Ovary (tissue), 7 donors: ENCODE measurements at regions not wholly inside any gene's neighbourhood (a gene's known extent, or its start where the extent isn't known, plus 50 kb on each side); places are given as distances from the start of the nearest gene placed in this dataset.

Experiments used
- DNase-seq, 5 donors: peaks; one replicate each; pipeline ENCODE4 v3.0.0-alpha.2; 2019 to 2020
- H3K27ac ChIP-seq, 2 donors: fragments of 200-600 bp; one replicate each; pipeline versions ENCODE4 v1.5.1 to v1.8.0; 2019 to 2022
- H3K27me3 ChIP-seq: fragments of 200-600 bp; one replicate; pipeline ENCODE4 v1.8.0; 2022
- H3K36me3 ChIP-seq: fragments of 200-600 bp; sonication (generic); one replicate; pipeline ENCODE4 v1.5.1; 2019
- H3K4me1 ChIP-seq: one replicate; pipeline ENCODE4 v1.8.1; 2013; ENCODE audit warnings: mild to moderate bottlenecking, moderate library complexity; ENCODE audit not compliant: insufficient read depth
- H3K4me3 ChIP-seq: fragments of 200-600 bp; sonication (generic); one replicate; pipeline ENCODE4 v1.5.1; 2017
- H3K9me3 ChIP-seq, 2 donors: fragments of 200-600 bp in 1 of 2; sonication (generic) in 1 of 2; one replicate each; pipeline versions ENCODE4 v1.5.1 to v1.8.1; 2013 to 2019; ENCODE audit warnings: mild to moderate bottlenecking in 1 of 2, moderate library complexity in 1 of 2
- EP300 ChIP-seq: sonication (generic); formaldehyde crosslinking; IDR thresholded peaks from one replicate; pipeline ENCODE4 v1.6.1; 2017; ENCODE audit warnings: antibody characterized with exemption
- POLR2A ChIP-seq: fragments of 450-650 bp; IDR thresholded peaks from one replicate; pipeline ENCODE4 v1.6.1; 2017; ENCODE audit warnings: antibody characterized with exemption, mild to moderate bottlenecking, moderate library complexity
- WGBS, 3 donors: extraction: QIAGEN DNeasy Blood & Tissue Kit in 1 of 3; methylation state at CpG; one replicate each; pipeline versions ENCODE4 v1.1.5 to v1.1.7; 2013 to 2017; 5-methylcytosine and 5-hydroxymethylcytosine counted together
- intact Hi-C, 4 donors: fragments of 100-400 bp; cut with DNase I; formaldehyde crosslinking; loops; one replicate each; pipeline versions ENCODE4 v1.11.0 to v1.15.1; 2022 to 2023
- TF ChIP-seq, protein P1 (sequence below), 3 donors: fragments of 450-650 bp in 2 of 3; fragments of 200-600 bp in 1 of 3; IDR thresholded peaks; one replicate each; pipeline versions ENCODE4 v1.5.1 to v1.8.0; 2016 to 2022; ENCODE audit warnings: antibody characterized with exemption in 3 of 3, mild to moderate bottlenecking in 1 of 3
- donor health status: DM: no; HTN: no; CAD: no; lungs with moderate emphysema.
- donor health status: DM: no; HTN: no; CAD: no.
- donor health status: Bipolar disorder and iron deficiency.
- donor health status: DM: no; HTN: no; CAD: no.
- donor health status: DM: yes; HTN: yes; CAD: no.

DNA sequence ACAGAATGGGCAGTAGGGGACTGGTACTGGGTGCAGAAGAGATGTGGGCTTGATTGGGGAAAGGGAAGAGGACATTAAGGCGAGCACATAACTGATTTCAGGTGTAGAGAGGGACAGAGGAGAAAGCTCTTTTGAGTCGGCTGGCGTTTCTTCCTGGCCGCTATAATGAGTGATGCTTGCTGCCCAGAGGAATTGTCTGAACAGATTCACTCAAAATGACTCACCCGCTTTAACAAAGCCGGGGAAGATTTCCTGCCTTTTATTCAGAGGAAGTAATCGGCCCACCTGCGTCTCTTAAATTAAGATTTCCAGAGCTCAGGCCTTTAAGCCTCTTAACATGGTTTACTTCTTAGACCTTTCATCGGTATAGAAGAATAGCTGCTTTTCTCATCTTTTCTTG, 102.1 kb upstream of the AP1S2 start:
- no peak for TF ChIP-seq POLR2A
- TF ChIP-seq, protein P1, sequence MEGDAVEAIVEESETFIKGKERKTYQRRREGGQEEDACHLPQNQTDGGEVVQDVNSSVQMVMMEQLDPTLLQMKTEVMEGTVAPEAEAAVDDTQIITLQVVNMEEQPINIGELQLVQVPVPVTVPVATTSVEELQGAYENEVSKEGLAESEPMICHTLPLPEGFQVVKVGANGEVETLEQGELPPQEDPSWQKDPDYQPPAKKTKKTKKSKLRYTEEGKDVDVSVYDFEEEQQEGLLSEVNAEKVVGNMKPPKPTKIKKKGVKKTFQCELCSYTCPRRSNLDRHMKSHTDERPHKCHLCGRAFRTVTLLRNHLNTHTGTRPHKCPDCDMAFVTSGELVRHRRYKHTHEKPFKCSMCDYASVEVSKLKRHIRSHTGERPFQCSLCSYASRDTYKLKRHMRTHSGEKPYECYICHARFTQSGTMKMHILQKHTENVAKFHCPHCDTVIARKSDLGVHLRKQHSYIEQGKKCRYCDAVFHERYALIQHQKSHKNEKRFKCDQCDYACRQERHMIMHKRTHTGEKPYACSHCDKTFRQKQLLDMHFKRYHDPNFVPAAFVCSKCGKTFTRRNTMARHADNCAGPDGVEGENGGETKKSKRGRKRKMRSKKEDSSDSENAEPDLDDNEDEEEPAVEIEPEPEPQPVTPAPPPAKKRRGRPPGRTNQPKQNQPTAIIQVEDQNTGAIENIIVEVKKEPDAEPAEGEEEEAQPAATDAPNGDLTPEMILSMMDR (IDR thresholded peaks at IDR 0.05): no peak
- no peak for TF ChIP-seq EP300
- Histone ChIP-seq H3K27me3 (no peaks in the 10 kb centered on the region), H3K4me1 (no peaks in the 10 kb centered on the region), H3K4me3 (no peak overlapping the region), H3K36me3 (no peaks in the 10 kb centered on the region), H3K27ac (no peak overlapping the region), H3K9me3 (no peaks in the 10 kb centered on the region)
- intact Hi-C loops: no loop called here
- WGBS, 3 donors: 66 to 75% (median 69%) methylated on average over 9 of the region's 9 CpGs
- DNase-seq: no peak

DNA sequence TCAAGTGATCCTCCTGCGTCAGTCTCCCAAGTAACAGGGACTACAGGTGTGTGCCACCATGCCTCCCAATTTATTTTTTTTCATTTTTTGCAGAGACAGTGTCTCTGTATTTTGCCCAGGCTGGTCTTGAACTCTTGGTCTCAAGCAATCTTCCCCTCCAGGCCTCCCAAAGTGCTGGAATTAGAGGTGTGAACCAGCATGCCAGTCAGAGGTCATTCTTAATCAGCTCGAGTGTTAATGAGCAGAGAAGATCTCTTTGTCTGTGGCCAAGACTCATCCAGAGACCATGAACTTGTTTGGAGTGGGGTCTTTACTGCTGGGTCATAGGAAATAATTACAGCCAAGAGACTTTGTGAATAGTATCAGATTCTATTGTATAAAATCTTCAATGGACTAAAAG, 99.2 kb upstream of the AP1S2 start:
- no peak for DNase-seq
- Histone ChIP-seq H3K27me3 (no peaks in the 10 kb centered on the region), H3K36me3 (no peaks in the 10 kb centered on the region), H3K27ac (no peak overlapping the region), H3K4me3 (no peak overlapping the region), H3K9me3 (no peaks in the 10 kb centered on the region), H3K4me1 (no peaks in the 10 kb centered on the region)
- 48 to 56% (median 55%) methylated on average over 2 of the region's 2 CpGs for whole genome bisulfite sequencing, 3 donors
- intact Hi-C loops: no loop called here
- no peak for TF ChIP-seq EP300

DNA sequence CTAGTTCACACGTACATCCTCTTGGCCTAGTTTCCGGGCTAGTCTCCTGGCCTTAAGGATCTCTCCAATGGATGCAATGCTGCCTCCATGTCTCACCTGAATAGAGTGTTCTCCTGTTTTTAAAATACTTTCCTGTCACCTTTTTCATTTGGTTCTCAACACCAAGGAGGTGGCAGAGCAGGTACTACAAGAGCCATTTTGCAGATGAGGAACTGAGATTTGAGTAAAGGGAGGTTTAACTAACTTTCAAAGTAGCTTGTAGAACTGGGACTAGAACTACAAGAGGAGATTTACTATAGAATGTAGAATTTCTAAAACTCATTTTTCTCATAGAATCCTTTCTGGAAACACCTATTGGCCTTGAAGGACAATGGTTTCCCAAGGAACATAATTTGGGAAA, 97.6 kb upstream of the AP1S2 start:
- DNase-seq: no peak
- Histone ChIP-seq H3K4me1 (no peaks in the 10 kb centered on the region), H3K36me3 (no peaks in the 10 kb centered on the region), H3K27me3 (no peaks in the 10 kb centered on the region), H3K4me3 (no peak overlapping the region), H3K9me3 (no peaks in the 10 kb centered on the region), H3K27ac (no peak overlapping the region)
- WGBS, 3 donors: 85 to 93% (median 88%) methylated on average over 2 of the region's 2 CpGs
- intact Hi-C loops: no loop called here
- TF ChIP-seq, protein P1 (IDR thresholded peaks at IDR 0.05): no peak
- TF ChIP-seq EP300: no peak
- no peak for TF ChIP-seq POLR2A

DNA sequence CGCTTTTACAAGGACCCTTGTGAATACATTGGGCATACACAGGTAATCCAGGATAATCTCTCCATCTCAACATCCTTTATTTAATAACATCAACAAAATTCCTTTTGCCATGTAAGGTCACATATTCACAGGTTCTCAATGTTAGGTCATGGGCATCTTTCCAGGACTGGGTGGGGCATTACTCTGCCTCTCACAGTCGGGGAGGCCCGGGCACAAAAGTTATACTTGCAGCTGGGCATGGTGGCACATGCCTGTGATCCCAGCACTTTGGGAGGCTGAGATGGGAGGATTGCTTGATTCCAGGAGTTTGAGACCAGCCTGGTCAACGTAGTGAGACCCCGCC, 93.7 kb upstream of the AP1S2 start:
- Histone ChIP-seq H3K9me3 (no peaks in the 10 kb centered on the region), H3K27ac (no peak overlapping the region), H3K4me3 (no peak overlapping the region), H3K36me3 (no peaks in the 10 kb centered on the region), H3K27me3 (no peaks in the 10 kb centered on the region), H3K4me1 (no peaks in the 10 kb centered on the region)
- intact Hi-C loops: loop anchor here in 1 of 4 donors (5.0 kb wide), 1 partner anchor 741 kb away; no protein-coding TSS in a partner anchor
- TF ChIP-seq POLR2A: no peak
- TF ChIP-seq, protein P1 (IDR thresholded peaks at IDR 0.05): no peak
- DNase-seq: no peak
- 84 to 87% (median 86%) methylated on average over 5 of the region's 5 CpGs for WGBS, 3 donors

DNA sequence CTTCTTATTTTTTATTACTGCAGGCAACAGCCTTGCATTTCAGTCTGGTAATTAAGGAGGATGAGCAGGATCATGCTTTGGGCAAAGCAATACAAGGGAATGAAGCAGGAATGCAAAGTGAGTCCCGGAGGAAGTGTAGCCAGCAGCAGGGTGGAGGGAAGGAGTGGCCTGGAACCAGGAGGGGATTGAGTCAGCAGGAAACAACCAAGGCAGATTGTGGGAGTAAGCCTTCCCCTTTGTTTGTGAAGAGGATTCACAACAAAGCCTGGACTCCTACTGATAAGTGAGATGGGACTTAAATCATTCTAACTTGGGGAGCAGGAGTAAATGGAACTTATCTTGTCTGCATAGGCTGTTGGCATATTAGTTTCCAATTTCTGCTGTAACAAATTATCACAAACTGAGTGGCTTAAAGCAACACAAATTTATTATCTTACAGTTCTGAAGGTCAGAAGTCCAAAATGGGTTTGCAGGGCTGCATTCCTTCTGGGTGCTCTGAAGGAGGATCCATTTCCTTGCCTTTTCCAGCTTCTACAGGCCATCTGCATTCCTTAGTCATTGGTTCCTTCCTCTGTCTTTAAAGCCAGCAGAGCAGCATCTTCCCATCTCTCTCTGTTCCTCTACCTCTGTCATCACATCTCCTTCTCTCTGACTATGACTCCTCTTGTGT, 93.2 kb upstream of the AP1S2 start:
- no peaks in the 10 kb centered on the region for H3K36me3 ChIP-seq
- DNase-seq: no peak
- no peak overlapping the region for H3K27ac ChIP-seq
- no peak overlapping the region for H3K4me3 ChIP-seq
- 0 to 2% (median 0%) methylated on average over 1 of the region's 1 CpG for WGBS, 3 donors
- TF ChIP-seq POLR2A (no peak), EP300 (no peak)
- TF ChIP-seq, protein P1 (IDR thresholded peaks at IDR 0.05): no peak
- no peaks in the 10 kb centered on the region for H3K9me3 ChIP-seq
- no peaks in the 10 kb centered on the region for H3K27me3 ChIP-seq
- H3K4me1 ChIP-seq: no peaks in the 10 kb centered on the region
- intact Hi-C loops: loop anchor here in 1 of 4 donors (5.0 kb wide), 1 partner anchor 740 kb away; no protein-coding TSS in a partner anchor
